ENCODE measurements at regions not wholly inside any gene's neighbourhood (a gene's known extent, or its start where the extent isn't known, plus 50 kb on each side); places are given as distances from the start of the nearest gene placed in this dataset.
"Not testable (repeated sequence)": the region's sequence is repeated elsewhere in the genome, so short reads cannot be mapped to it uniquely, and the experiment has no call there.

GRCh38 chr3:125840465-125840864, 128.5 kb upstream of the ROPN1B start:
- not testable (repeated sequence) for TF ChIP-seq POLR2A, CTCF (IDR thresholded peaks at IDR 0.05)

Measured in right lobe of liver (tissue), 4 donors.